Activated T-helper 2 cell treated with anti-CD3 and anti-CD28 coated beads, Interferon-gamma antibody, Interleukin-2, Interleukin-4, amounts not matched to agents 10 μg/mL and 5 μg/mL and 100 μg/mL, durations not matched to agents 14 hours and 24 hours and 36 hours (primary cell): ENCODE measurements at regions not wholly inside any gene's neighbourhood (a gene's known extent, or its start where the extent isn't known, plus 50 kb on each side); places are given as distances from the start of the nearest gene placed in this dataset.
"Not testable (repeated sequence)": the region's sequence is repeated elsewhere in the genome, so short reads cannot be mapped to it uniquely, and the experiment has no call there.

Experiments used
- DNase-seq: peaks from one replicate; pipeline ENCODE4 v3.0.0; 2021; ENCODE audit warnings: low spot score
- H3K27ac Mint-ChIP-seq: one replicate; pipeline ENCODE4 v1.8.0; 2021; ENCODE audit warnings: mixed read lengths
- H3K27me3 Mint-ChIP-seq: one replicate; pipeline ENCODE4 v1.8.0; 2021; ENCODE audit warnings: low read depth, mixed read lengths
- H3K36me3 Mint-ChIP-seq: one replicate; pipeline ENCODE4 v1.8.0; 2021; ENCODE audit warnings: low read depth, mixed read lengths
- H3K4me1 Mint-ChIP-seq: one replicate; pipeline ENCODE4 v1.8.0; 2021; ENCODE audit warnings: low read depth, mixed read lengths
- H3K4me3 Mint-ChIP-seq: one replicate; pipeline ENCODE4 v1.8.0; 2021; ENCODE audit warnings: low read depth, mild to moderate bottlenecking, moderate library complexity, mixed read lengths
- H3K9me3 Mint-ChIP-seq: one replicate; pipeline ENCODE4 v1.8.0; 2021; ENCODE audit warnings: mixed read lengths
- intact Hi-C: fragments of 100-400 bp; cut with micrococcal nuclease; formaldehyde crosslinking; loops from one replicate; pipeline ENCODE4 v1.15.1; 2023

GRCh38 chr16:86244936-86245335, 265.4 kb upstream of the FOXF1 start:
- H3K27ac Mint-ChIP-seq = no peak overlapping the region
- no peaks in the 10 kb centered on the region for H3K9me3 Mint-ChIP-seq
- no peaks in the 10 kb centered on the region for H3K4me1 Mint-ChIP-seq
- H3K27me3 Mint-ChIP-seq = peaks cover 19% of the 10 kb centered on the region
- intact Hi-C loops = no loop called here
- H3K4me3 Mint-ChIP-seq = no peak overlapping the region
- H3K36me3 Mint-ChIP-seq = no peaks in the 10 kb centered on the region
- no peak for DNase-seq

- peaks cover 17% of the 10 kb centered on the region for H3K27me3 Mint-ChIP-seq
- no peaks in the 10 kb centered on the region for H3K36me3 Mint-ChIP-seq
- no peak overlapping the region for H3K27ac Mint-ChIP-seq
- no peaks in the 10 kb centered on the region for H3K4me1 Mint-ChIP-seq
- H3K4me3 Mint-ChIP-seq = no peak overlapping the region
- DNase-seq = no peak
- H3K9me3 Mint-ChIP-seq = no peaks in the 10 kb centered on the region
- intact Hi-C loops = no loop called here
These were observed 265.0 kb upstream of the FOXF1 start for GRCh38 chr16:86245351-86245750.

DNA sequence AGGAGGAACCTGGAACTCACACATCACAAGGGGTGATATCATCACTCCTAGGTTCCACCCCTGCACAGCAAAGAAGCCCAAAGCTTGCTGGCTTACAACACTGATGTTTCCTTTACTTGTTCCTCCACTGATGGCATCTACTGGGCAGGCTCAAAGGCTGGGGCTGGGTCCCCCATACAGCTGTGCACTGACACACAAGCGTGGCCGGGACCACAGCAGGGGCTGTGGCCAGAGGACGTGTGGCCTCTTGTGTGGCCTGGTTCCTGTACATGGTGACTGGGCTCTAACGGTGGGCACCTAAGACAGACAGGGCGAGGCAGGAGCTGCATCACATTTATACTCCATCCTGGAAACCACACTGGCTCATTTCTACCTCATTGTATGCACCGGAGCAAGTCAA, 264.4 kb upstream of the FOXF1 start:
- peaks cover 12% of the 10 kb centered on the region for H3K27me3 Mint-ChIP-seq
- no peak overlapping the region for H3K27ac Mint-ChIP-seq
- no peak overlapping the region for H3K4me3 Mint-ChIP-seq
- H3K4me1 Mint-ChIP-seq = no peaks in the 10 kb centered on the region
- H3K9me3 Mint-ChIP-seq = no peaks in the 10 kb centered on the region
- intact Hi-C loops = no loop called here
- no peak for DNase-seq
- no peaks in the 10 kb centered on the region for H3K36me3 Mint-ChIP-seq

DNA sequence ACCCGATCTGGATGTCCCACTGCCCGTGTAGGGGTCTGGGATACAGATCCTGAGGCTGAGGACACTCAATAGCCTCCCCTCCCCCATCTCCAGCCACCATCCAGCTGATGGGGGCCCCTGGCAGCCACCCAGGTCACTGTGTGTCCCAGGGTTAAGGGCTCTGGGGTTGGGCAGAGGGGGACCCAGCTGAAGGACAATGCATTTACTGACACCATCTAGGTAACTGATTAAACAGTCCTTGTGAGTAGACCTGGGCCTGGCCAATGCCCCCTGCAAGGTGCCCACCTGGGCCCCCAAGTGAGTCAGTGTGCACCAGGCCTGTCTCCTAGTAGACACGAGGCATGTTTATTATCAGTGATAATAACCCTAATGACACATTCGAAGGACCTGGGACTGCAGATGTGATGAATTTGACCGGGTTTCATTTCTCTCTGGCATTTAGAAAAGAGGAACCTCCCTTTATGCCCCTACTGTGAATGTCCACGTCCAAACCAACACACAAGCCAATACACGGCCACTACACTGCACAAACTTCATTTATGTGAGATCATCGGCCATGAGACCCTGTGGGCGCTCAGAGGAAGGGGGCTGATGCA, 261.9 kb upstream of the FOXF1 start:
- H3K4me1 Mint-ChIP-seq = no peaks in the 10 kb centered on the region
- H3K4me3 Mint-ChIP-seq = no peak overlapping the region
- H3K9me3 Mint-ChIP-seq = no peaks in the 10 kb centered on the region
- H3K36me3 Mint-ChIP-seq = no peaks in the 10 kb centered on the region
- peaks cover 2% of the 10 kb centered on the region for H3K27me3 Mint-ChIP-seq
- H3K27ac Mint-ChIP-seq = no peak overlapping the region
- intact Hi-C loops = no loop called here
- DNase-seq = no peak

DNA sequence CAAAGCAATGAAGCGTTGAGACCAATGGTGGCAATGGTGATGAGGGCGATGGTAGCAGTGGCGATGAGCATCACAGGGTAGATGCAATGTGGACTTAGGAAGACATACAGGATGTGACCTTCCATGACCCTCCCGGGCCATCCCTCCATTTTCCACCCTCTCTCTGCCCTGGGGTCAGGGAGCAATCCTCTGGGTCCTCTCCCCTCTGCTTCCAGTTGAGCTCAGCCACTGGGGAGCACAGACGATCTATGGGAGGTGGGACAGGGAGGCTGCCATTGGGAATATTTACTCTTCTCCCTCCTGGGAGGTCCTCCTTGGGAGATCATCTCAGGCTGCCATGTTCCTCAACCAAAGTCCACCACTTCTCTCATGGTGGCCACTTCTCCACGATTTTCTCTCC, 260.7 kb upstream of the FOXF1 start:
- Mint-ChIP-seq H3K36me3 (no peaks in the 10 kb centered on the region), H3K27me3 (peaks cover 2% of the 10 kb centered on the region), H3K27ac (no peak overlapping the region), H3K4me3 (no peak overlapping the region), H3K4me1 (no peaks in the 10 kb centered on the region), H3K9me3 (no peaks in the 10 kb centered on the region)
- DNase-seq = no peak
- intact Hi-C loops = no loop called here

- H3K27ac Mint-ChIP-seq = no peak overlapping the region
- no peaks in the 10 kb centered on the region for H3K9me3 Mint-ChIP-seq
- H3K4me3 Mint-ChIP-seq = no peak overlapping the region
- no peaks in the 10 kb centered on the region for H3K4me1 Mint-ChIP-seq
- peaks cover 2% of the 10 kb centered on the region for H3K27me3 Mint-ChIP-seq
- DNase-seq = no peak
- H3K36me3 Mint-ChIP-seq = no peaks in the 10 kb centered on the region
- intact Hi-C loops = no loop called here
These were observed 258.6 kb upstream of the FOXF1 start for GRCh38 chr16:86251682-86252081.

DNA sequence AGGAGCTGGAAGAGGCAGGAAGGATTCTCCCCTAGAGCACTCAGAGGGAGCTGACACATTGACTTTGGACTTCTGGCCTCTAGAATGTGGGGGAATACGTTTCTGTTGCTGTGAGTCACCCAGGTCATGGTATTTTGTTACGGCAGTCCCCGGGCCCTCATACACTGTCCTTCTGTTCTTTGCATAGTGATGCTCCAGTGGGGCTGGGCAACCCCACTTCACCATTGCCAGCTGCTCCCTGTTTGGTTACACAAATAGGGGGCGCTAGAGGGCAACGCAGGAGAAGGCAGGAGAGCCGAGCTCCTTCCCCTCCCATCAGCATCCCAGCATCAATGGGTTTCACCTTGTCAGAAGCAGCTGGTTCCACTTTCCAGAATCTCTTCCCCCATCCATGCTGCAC, 257.7 kb upstream of the FOXF1 start:
- DNase-seq = no peak

GRCh38 chr16:86255966-86256365, 254.4 kb upstream of the FOXF1 start:
- no peak overlapping the region for H3K27ac Mint-ChIP-seq
- peaks cover 2% of the 10 kb centered on the region for H3K27me3 Mint-ChIP-seq
- no peak for DNase-seq
- no peak overlapping the region for H3K4me3 Mint-ChIP-seq
- peaks cover 4% of the 10 kb centered on the region for H3K9me3 Mint-ChIP-seq
- H3K4me1 Mint-ChIP-seq = no peaks in the 10 kb centered on the region
- intact Hi-C loops = no loop called here
- H3K36me3 Mint-ChIP-seq = no peaks in the 10 kb centered on the region

More for the DNA sequence above, 257.7 kb upstream of the FOXF1 start:
- Mint-ChIP-seq H3K4me3 (no peak overlapping the region), H3K9me3 (no peaks in the 10 kb centered on the region), H3K36me3 (no peaks in the 10 kb centered on the region), H3K27me3 (peaks cover 2% of the 10 kb centered on the region), H3K4me1 (no peaks in the 10 kb centered on the region), H3K27ac (no peak overlapping the region)
- intact Hi-C loops = no loop called here

GRCh38 chr16:86256995-86257394, 253.3 kb upstream of the FOXF1 start:
- Mint-ChIP-seq H3K36me3 (no peaks in the 10 kb centered on the region), H3K27me3 (no peaks in the 10 kb centered on the region), H3K27ac (no peak overlapping the region), H3K9me3 (peaks cover 11% of the 10 kb centered on the region), H3K4me3 (no peak overlapping the region), H3K4me1 (no peaks in the 10 kb centered on the region)
- DNase-seq = no peak
- intact Hi-C loops = no loop called here

DNA sequence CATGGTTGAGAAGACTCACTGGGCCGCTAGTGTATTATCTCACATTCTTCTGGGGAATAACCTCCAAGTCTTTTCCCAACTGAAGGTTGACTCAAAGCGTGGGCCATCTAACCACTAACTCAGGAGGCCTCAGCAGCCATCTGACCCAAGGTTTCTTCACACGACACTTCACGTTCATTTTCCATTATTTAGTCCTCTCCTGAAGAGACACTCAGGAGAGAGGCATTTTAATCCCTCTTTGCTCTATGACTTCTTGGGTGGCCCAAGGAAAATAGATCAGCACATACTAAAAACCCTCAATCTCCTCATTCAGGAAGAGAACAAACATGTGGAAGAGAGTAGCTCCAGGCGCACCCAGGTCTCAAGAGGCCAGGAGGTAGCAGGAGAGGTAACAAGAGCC, 252.8 kb upstream of the FOXF1 start:
- Mint-ChIP-seq H3K4me3 (no peak overlapping the region), H3K36me3 (no peaks in the 10 kb centered on the region), H3K27me3 (no peaks in the 10 kb centered on the region), H3K9me3 (peaks cover 11% of the 10 kb centered on the region), H3K27ac (no peak overlapping the region), H3K4me1 (no peaks in the 10 kb centered on the region)
- no peak for DNase-seq
- intact Hi-C loops = no loop called here

DNA sequence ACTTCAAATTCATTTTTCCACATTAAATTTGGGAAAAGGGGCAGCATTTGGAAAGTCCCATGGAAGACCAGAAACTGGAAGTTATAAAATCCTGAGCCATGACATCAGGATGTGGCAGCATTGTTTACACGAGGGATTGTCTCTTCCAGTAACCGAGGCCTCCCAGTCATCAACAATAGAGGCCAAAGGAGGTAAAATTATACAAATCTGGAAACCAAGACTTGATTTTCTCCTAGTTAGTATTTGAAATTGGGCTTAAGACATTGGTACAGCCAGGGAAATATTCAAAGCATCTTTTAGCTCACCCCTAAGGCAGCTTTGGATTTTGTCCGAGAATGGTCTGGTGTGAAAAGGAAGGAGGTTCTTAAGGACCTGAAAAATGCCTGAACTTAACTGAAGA, 251.6 kb upstream of the FOXF1 start:
- no peaks in the 10 kb centered on the region for H3K4me1 Mint-ChIP-seq
- intact Hi-C loops = no loop called here
- peaks cover 11% of the 10 kb centered on the region for H3K9me3 Mint-ChIP-seq

DNA sequence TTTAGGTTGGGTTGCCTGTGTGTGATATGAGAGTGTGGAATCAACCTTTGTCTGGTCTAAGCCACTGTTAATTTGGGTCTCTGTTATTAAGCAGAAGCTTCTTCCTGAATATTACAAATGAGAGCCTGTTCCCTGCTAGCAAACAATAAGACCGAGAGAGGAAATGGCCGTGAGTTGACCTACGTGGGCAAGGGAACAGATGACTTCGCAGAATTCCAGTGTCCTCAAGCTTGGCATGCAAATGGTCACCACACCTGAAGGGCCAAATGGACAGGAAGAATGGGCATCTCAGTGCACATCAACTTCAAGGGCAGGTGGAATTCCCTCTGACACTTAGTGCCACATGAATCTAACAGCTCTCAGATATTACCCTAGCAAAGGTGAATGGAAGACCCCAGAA, 250.8 kb upstream of the FOXF1 start:
- no peak for DNase-seq
- H3K9me3 Mint-ChIP-seq = peaks cover 11% of the 10 kb centered on the region
- H3K4me3 Mint-ChIP-seq = no peak overlapping the region
- H3K36me3 Mint-ChIP-seq = no peaks in the 10 kb centered on the region
- H3K27me3 Mint-ChIP-seq = no peaks in the 10 kb centered on the region
- H3K27ac Mint-ChIP-seq = no peak overlapping the region
- H3K4me1 Mint-ChIP-seq = no peaks in the 10 kb centered on the region
- intact Hi-C loops = no loop called here

More for the DNA sequence above, 251.6 kb upstream of the FOXF1 start:
- Mint-ChIP-seq H3K36me3 (no peaks in the 10 kb centered on the region), H3K27me3 (no peaks in the 10 kb centered on the region), H3K27ac (no peak overlapping the region), H3K4me3 (no peak overlapping the region)
- no peak for DNase-seq

- H3K9me3 Mint-ChIP-seq = peaks cover 11% of the 10 kb centered on the region
- no peak for DNase-seq
- H3K27me3 Mint-ChIP-seq = no peaks in the 10 kb centered on the region
- no peaks in the 10 kb centered on the region for H3K36me3 Mint-ChIP-seq
- H3K4me1 Mint-ChIP-seq = no peaks in the 10 kb centered on the region
- no peak overlapping the region for H3K27ac Mint-ChIP-seq
- intact Hi-C loops = no loop called here
- H3K4me3 Mint-ChIP-seq = no peak overlapping the region
These were observed 248.9 kb upstream of the FOXF1 start for GRCh38 chr16:86261379-86261778.

DNA sequence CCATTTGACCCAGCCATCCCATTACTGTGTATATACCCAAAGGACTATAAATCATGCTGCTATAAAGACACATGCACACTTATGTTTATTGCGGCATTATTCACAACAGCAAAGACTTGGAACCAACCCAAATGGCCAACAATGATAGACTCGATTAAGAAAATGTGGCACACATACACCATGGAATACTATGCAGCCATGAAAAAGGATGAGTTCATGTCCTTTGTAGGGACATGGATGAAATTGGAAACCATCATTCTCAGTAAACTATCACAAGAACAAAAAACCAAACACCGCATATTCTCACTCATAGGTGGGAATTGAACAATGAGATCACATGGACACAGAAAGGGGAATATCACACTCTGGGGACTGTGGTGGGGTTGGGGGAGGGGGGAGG, 242.7 kb upstream of the FOXF1 start:
- intact Hi-C loops, H3K4me3 Mint-ChIP-seq, H3K27ac Mint-ChIP-seq, H3K36me3 Mint-ChIP-seq, H3K4me1 Mint-ChIP-seq, H3K9me3 Mint-ChIP-seq, DNase-seq, H3K27me3 Mint-ChIP-seq: not testable (repeated sequence)
